Liver (tissue), 8 donors: ENCODE measurements at regions not wholly inside any gene's neighbourhood (a gene's known extent, or its start where the extent isn't known, plus 50 kb on each side); places are given as distances from the start of the nearest gene placed in this dataset.

Experiments
- DNase-seq: peaks from one replicate; pipeline ENCODE4 v3.0.0-alpha.2; 2017; ENCODE audit warnings: low spot score
- H3K27ac ChIP-seq, 2 donors: one replicate each; pipeline ENCODE4 v1.7.0; 2013; ENCODE audit warnings: inconsistent platforms in 2 of 2, low read length in 2 of 2, control low read depth in 1 of 2, low read depth in 1 of 2, mild to moderate bottlenecking in 1 of 2
- H3K27me3 ChIP-seq, 4 donors: one replicate each; pipeline versions ENCODE4 v1.6.1 to v1.7.0; 2013; ENCODE audit warnings: low read length in 3 of 4, inconsistent platforms in 1 of 4, mild to moderate bottlenecking in 1 of 4, moderate library complexity in 1 of 4; ENCODE audit not compliant: control insufficient read depth in 4 of 4, insufficient read depth in 4 of 4
- H3K36me3 ChIP-seq, 4 donors: one replicate each; pipeline versions ENCODE4 v1.6.1 to v1.7.0; 2013; ENCODE audit warnings: low read length in 3 of 4, mild to moderate bottlenecking in 3 of 4, low read depth in 1 of 4, moderate library complexity in 1 of 4; ENCODE audit not compliant: control insufficient read depth in 4 of 4, insufficient read depth in 3 of 4
- H3K4me1 ChIP-seq, 4 donors: one replicate each; pipeline versions ENCODE4 v1.6.1 to v1.7.0; 2013; ENCODE audit warnings: low read length in 3 of 4, mild to moderate bottlenecking in 3 of 4, moderate library complexity in 1 of 4; ENCODE audit not compliant: control insufficient read depth in 4 of 4, insufficient read depth in 4 of 4
- H3K4me3 ChIP-seq, 3 donors: one replicate each; pipeline versions ENCODE4 v1.6.1 to v1.7.0; 2013; ENCODE audit warnings: low read length in 3 of 3, control low read depth in 1 of 3, low read depth in 1 of 3, mild to moderate bottlenecking in 1 of 3
- H3K9ac ChIP-seq, 2 donors: one replicate each; pipeline ENCODE4 v1.7.0; 2013; ENCODE audit warnings: low read length in 2 of 2, mild to moderate bottlenecking in 2 of 2, moderate library complexity in 2 of 2, control low read depth in 1 of 2, low read depth in 1 of 2
- H3K9me3 ChIP-seq, 4 donors: one replicate each; pipeline versions ENCODE4 v1.6.1 to v1.7.0; 2013; ENCODE audit warnings: low read length in 3 of 4; ENCODE audit not compliant: control insufficient read depth in 4 of 4
- EGR1 ChIP-seq, 2 donors: IDR thresholded peaks; 2 replicates each; pipeline ENCODE4 v1.6.1; 2016 to 2018; ENCODE audit warnings: antibody characterized with exemption in 2 of 2, low read depth in 2 of 2
- FOXA1 ChIP-seq: IDR thresholded peaks from 2 replicates; pipeline ENCODE4 v1.6.1; 2016; ENCODE audit warnings: antibody characterized with exemption
- FOXA2 ChIP-seq: IDR thresholded peaks from 2 replicates; pipeline ENCODE4 v1.6.1; 2016; ENCODE audit warnings: antibody characterized with exemption
- GABPA ChIP-seq, 2 donors: IDR thresholded peaks in 1 of 2; conservative IDR thresholded peaks in 1 of 2; 2 replicates each; pipeline ENCODE4 v1.6.1; 2016; ENCODE audit warnings: antibody characterized with exemption in 2 of 2, mild to moderate bottlenecking in 1 of 2, moderate library complexity in 1 of 2
- HNF4A ChIP-seq, 2 donors: conservative IDR thresholded peaks; 2 replicates each; pipeline ENCODE4 v1.6.1; 2016; ENCODE audit warnings: antibody characterized with exemption in 2 of 2, mild to moderate bottlenecking in 2 of 2
- HNF4G ChIP-seq: IDR thresholded peaks from 2 replicates; pipeline ENCODE4 v1.6.1; 2016; ENCODE audit warnings: antibody characterized with exemption
- JUND ChIP-seq, 2 donors: IDR thresholded peaks; 2 replicates each; pipeline ENCODE4 v1.6.1; 2016; ENCODE audit warnings: antibody characterized with exemption in 2 of 2
- MAX ChIP-seq: IDR thresholded peaks from 2 replicates; pipeline ENCODE4 v1.6.1; 2016; ENCODE audit warnings: antibody characterized with exemption
- NR2F2 ChIP-seq: IDR thresholded peaks from 2 replicates; pipeline ENCODE4 v1.6.1; 2016; ENCODE audit warnings: antibody characterized with exemption
- RAD21 ChIP-seq, 2 donors: IDR thresholded peaks; 2 replicates each; pipeline ENCODE4 v1.6.1; 2016; ENCODE audit warnings: antibody characterized with exemption in 2 of 2, mild to moderate bottlenecking in 2 of 2
- RXRA ChIP-seq, 2 donors: IDR thresholded peaks; 2 replicates each; pipeline ENCODE4 v1.6.1; 2017 to 2018; ENCODE audit warnings: antibody characterized with exemption in 2 of 2, mild to moderate bottlenecking in 1 of 2
- SP1 ChIP-seq: IDR thresholded peaks from 2 replicates; pipeline ENCODE4 v1.6.1; 2018; ENCODE audit warnings: antibody characterized with exemption, mild to moderate bottlenecking
- TAF1 ChIP-seq: conservative IDR thresholded peaks from 2 replicates; pipeline ENCODE4 v1.6.1; 2016; ENCODE audit warnings: antibody characterized with exemption, mild to moderate bottlenecking
- YY1 ChIP-seq: IDR thresholded peaks from 2 replicates; pipeline ENCODE4 v1.6.1; 2016; ENCODE audit warnings: antibody characterized with exemption, mild to moderate bottlenecking
- WGBS: extraction: QIAGEN DNeasy Blood & Tissue Kit; methylation state at CpG from one replicate; pipeline ENCODE4 v1.1.7; 2013; 5-methylcytosine and 5-hydroxymethylcytosine counted together
- TF ChIP-seq, protein P1 (sequence below): IDR thresholded peaks from 2 replicates; pipeline ENCODE4 v1.6.1; 2016; ENCODE audit warnings: antibody characterized with exemption
- TF ChIP-seq, protein P2 (sequence below): IDR thresholded peaks from 2 replicates; pipeline ENCODE4 v1.6.1; 2016; ENCODE audit warnings: antibody characterized with exemption
- TF ChIP-seq, protein P3 (sequence below): fragments of 150-350 bp; IDR thresholded peaks from 2 replicates; pipeline ENCODE4 v1.5.1; 2017; ENCODE audit warnings: improper control_type of control experiment, low read depth, low read length; ENCODE audit not compliant: missing input control
- TF ChIP-seq, protein P4 (sequence below): IDR thresholded peaks from 2 replicates; pipeline ENCODE4 v1.6.1; 2016; ENCODE audit warnings: antibody characterized with exemption, mild to moderate bottlenecking
- donor health status: healthy.
- donor health status: healthy.
- donor health status: healthy.
- donor health status: healthy.
- donor health status: healthy.

GRCh38 chr3:14295801-14296200, 106.6 kb upstream of the SLC6A6 start:
- Histone ChIP-seq H3K9me3 (no peaks in the 10 kb centered on the region), H3K36me3 (no peaks in the 10 kb centered on the region), H3K4me3 (no peak overlapping the region), H3K27ac (no peak overlapping the region), H3K9ac (no peak overlapping the region), H3K4me1 (no peaks in the 10 kb centered on the region), H3K27me3 (peaks cover 0 to 3% (median 1%) of the 10 kb centered on the region in 4 donors)
- TF ChIP-seq, protein P1, sequence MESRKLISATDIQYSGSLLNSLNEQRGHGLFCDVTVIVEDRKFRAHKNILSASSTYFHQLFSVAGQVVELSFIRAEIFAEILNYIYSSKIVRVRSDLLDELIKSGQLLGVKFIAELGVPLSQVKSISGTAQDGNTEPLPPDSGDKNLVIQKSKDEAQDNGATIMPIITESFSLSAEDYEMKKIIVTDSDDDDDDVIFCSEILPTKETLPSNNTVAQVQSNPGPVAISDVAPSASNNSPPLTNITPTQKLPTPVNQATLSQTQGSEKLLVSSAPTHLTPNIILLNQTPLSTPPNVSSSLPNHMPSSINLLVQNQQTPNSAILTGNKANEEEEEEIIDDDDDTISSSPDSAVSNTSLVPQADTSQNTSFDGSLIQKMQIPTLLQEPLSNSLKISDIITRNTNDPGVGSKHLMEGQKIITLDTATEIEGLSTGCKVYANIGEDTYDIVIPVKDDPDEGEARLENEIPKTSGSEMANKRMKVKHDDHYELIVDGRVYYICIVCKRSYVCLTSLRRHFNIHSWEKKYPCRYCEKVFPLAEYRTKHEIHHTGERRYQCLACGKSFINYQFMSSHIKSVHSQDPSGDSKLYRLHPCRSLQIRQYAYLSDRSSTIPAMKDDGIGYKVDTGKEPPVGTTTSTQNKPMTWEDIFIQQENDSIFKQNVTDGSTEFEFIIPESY, result no peak
- TF ChIP-seq HNF4G (no peak), HNF4A (conservative IDR thresholded peaks at IDR 0.05) (no peak)
- TF ChIP-seq, protein P2, sequence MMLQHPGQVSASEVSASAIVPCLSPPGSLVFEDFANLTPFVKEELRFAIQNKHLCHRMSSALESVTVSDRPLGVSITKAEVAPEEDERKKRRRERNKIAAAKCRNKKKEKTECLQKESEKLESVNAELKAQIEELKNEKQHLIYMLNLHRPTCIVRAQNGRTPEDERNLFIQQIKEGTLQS, result no peak
- 80% methylated on average over 5 of the region's 5 CpGs for WGBS
- no peak for DNase-seq

DNA sequence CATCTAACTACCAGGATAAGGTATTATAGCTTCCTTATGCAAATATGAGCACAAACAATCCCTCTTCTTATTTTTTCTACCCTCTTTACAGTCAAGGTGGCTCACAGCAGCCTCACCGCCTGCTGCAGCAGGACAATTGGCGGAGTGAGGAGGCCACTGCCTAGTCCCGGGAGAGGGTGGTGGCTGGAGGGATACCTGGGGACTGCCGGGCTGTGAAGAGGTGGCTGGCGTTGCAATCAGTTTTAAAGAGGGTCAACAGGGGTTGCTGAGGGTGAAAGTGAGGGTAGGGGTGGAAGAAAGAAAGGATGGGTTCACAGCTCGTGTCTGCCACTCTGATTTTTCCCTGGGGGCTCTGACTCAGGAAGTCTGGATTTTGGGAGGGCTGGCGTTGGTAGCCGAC, 105.1 kb upstream of the SLC6A6 start:
- TF ChIP-seq RAD21 (IDR thresholded peaks at IDR 0.05) (no peak), SP1 (no peak), YY1 (no peak), FOXA1 (no peak), FOXA2 (no peak), TAF1 (no peak), HNF4G (no peak), NR2F2 (no peak), RXRA (IDR thresholded peaks at IDR 0.05) (no peak), EGR1 (IDR thresholded peaks at IDR 0.05; ENCODE audit: low read depth in 2 of 2) (no peak), GABPA (IDR thresholded peaks at IDR 0.05 in 1 of 2, conservative IDR thresholded peaks at IDR 0.05 in 1 of 2) (no peak), HNF4A (conservative IDR thresholded peaks at IDR 0.05) (no peak), JUND (IDR thresholded peaks at IDR 0.05) (no peak), MAX (no peak)
- TF ChIP-seq, protein P3, sequence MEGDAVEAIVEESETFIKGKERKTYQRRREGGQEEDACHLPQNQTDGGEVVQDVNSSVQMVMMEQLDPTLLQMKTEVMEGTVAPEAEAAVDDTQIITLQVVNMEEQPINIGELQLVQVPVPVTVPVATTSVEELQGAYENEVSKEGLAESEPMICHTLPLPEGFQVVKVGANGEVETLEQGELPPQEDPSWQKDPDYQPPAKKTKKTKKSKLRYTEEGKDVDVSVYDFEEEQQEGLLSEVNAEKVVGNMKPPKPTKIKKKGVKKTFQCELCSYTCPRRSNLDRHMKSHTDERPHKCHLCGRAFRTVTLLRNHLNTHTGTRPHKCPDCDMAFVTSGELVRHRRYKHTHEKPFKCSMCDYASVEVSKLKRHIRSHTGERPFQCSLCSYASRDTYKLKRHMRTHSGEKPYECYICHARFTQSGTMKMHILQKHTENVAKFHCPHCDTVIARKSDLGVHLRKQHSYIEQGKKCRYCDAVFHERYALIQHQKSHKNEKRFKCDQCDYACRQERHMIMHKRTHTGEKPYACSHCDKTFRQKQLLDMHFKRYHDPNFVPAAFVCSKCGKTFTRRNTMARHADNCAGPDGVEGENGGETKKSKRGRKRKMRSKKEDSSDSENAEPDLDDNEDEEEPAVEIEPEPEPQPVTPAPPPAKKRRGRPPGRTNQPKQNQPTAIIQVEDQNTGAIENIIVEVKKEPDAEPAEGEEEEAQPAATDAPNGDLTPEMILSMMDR, result no peak
- TF ChIP-seq, protein P4, sequence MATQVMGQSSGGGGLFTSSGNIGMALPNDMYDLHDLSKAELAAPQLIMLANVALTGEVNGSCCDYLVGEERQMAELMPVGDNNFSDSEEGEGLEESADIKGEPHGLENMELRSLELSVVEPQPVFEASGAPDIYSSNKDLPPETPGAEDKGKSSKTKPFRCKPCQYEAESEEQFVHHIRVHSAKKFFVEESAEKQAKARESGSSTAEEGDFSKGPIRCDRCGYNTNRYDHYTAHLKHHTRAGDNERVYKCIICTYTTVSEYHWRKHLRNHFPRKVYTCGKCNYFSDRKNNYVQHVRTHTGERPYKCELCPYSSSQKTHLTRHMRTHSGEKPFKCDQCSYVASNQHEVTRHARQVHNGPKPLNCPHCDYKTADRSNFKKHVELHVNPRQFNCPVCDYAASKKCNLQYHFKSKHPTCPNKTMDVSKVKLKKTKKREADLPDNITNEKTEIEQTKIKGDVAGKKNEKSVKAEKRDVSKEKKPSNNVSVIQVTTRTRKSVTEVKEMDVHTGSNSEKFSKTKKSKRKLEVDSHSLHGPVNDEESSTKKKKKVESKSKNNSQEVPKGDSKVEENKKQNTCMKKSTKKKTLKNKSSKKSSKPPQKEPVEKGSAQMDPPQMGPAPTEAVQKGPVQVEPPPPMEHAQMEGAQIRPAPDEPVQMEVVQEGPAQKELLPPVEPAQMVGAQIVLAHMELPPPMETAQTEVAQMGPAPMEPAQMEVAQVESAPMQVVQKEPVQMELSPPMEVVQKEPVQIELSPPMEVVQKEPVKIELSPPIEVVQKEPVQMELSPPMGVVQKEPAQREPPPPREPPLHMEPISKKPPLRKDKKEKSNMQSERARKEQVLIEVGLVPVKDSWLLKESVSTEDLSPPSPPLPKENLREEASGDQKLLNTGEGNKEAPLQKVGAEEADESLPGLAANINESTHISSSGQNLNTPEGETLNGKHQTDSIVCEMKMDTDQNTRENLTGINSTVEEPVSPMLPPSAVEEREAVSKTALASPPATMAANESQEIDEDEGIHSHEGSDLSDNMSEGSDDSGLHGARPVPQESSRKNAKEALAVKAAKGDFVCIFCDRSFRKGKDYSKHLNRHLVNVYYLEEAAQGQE, result no peak
- TF ChIP-seq, protein P1, result no peak
- TF ChIP-seq, protein P2, result no peak
- Histone ChIP-seq H3K9ac (no peak overlapping the region), H3K27ac (no peak overlapping the region), H3K27me3 (peaks cover 0 to 3% (median 1%) of the 10 kb centered on the region in 4 donors), H3K36me3 (no peaks in the 10 kb centered on the region), H3K4me1 (no peaks in the 10 kb centered on the region), H3K4me3 (no peak overlapping the region), H3K9me3 (no peaks in the 10 kb centered on the region)
- WGBS, result 80% methylated on average over 8 of the region's 8 CpGs
- DNase-seq, result no peak
